GM21786 (cell line): ENCODE measurements at regions not wholly inside any gene's neighbourhood (a gene's known extent, or its start where the extent isn't known, plus 50 kb on each side); places are given as distances from the start of the nearest gene placed in this dataset.

Experiments used
- ATAC-seq: cut with Tn5 transposase; IDR thresholded peaks from one replicate; pipeline ENCODE4 v1.9.1; 2021; ENCODE audit not compliant: unreplicated experiment

DNA sequence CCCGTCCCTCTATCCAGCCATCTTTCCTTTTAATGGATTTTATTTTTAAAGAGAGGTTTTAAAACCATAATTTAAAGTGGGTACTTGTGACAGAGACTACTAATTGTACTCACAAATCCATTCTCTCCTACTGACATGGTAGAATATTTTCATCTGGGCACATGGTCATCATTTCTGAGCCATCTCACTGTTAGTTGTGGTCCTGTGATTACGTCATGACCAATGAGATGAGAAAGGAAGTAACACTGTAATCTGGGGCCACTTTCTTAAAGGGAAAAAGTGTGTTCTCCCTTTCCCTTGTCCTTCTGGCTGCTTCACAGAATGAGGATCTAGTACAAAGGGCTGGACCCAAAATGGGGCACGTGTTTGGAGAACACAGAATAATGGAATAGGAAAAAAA lies 538.7 kb downstream of the CMPK2 start:
- ATAC-seq, result no peak

DNA sequence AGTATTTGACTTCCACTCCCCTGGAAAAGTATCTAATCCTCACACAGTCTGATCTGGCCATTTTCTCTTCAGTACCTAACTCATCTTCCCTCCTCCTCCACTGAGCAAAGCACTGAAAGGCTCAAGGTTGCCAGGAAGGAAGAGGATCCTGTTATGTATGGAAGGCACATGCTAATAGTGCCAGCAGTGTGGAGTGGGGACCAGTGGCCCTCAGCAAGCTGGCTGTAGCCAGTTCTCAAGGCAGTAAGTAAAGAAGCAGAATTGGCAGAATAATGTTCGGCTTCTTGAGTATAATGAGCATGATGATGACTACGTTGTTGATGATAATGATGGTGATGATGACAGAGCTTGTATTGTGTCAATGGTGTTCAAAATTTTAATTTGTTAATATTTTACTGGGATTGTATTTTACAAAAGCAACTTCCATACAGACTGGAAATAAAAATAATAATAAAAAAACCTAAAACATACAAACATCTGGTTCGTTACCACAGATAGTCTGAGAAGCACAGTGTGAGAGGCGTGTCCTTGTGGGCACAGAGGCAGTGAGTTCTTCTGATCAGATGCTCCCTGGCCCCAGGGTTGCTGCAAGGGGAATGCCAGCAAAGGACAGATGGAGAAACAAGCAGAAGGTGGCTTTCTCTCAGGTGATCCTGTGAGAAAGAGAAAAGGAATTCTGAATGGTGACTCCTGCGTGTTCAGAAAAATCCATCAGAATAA lies 528.8 kb downstream of the CMPK2 start:
- ATAC-seq, result no peak

DNA sequence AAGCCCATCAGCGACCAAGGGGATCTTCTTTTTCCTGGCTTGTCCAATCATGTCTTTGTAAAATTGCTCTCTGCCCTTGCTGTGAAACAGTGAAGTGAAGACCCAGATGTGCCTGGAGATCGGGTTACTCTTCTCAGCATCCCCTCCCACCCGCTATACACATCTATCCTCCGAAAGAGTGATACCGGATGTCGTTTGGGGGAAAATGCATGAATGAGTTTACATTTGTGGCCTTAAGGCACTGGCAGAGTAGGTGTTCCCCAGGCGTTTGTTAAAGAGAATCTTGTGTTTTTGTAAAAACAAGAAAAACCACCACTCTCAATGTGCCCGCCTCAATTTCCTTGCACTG lies 528.3 kb downstream of the CMPK2 start:
- no peak for ATAC-seq

DNA sequence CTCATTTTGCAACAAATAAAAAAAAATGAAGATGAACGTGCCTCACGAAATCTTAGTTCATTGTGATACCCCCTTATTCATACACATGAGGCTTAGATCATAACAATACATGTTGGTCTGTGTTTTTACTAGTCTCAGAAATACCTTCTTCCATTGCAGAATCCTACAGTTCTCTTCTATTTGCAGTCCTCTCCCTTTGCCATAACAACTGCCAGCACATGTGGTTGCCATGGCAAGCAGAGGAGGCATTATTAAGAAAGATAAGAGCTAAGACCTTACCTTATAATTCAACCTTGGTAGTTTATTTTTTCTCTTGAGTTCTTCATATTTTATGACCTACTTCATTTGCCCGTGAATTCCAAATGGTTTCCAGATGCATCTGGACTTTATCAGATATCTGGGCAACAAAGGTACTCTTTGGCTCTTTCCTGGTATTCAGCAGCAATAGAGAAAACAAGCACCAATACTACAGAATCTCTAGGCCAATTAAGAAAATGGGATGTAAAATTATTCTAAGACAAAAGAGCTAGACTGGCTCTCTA lies 524.0 kb downstream of the CMPK2 start:
- no peak for ATAC-seq

DNA sequence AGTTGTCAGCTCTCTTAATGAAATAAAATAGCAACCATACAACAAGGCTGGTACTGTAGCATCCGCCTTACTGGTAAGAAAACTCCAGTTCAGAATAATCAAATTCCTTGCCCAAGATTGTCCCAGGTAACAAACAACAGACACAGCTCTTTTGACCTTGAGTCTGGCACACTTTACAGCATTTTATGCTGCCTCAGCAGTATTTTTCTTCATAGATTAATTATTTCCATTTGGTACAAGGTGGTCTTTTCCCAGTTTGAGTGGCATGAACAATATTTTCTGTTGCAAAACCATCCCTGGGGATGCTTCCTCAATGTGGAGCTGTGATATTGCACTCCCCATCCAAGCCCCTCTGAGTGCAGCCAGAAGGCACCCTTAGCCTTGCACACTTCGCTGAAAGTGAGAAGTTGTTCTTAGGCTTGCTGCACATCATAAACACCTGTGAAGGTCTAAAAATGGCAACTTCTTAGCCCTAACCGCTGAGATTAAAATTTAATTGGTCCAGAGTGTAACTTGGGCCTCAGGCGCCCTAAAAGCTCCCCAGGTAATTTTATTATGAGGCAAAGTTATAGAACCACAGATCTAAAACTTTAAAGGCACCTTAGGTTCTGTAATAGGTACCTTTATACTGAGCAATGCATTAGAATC lies 523.3 kb downstream of the CMPK2 start:
- ATAC-seq, result no peak

DNA sequence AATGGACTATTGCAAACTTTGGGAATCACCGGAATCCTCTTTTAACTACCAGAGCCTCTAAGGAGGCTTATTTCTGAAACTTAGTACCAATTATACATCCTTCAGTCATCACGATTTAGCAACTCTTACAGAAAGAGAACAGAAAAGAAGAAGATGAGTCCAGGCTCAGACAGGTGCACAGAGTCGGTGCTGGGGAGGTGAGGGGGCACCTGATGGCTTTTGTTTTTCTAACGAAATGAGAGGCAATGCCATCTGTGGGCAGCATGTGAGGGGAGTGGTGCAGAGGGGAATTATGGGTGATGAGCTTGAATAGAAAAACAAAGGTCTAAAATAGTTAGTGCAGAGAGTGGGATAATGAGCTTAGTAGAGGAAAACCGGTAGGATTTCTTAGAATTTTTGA lies 522.6 kb downstream of the CMPK2 start:
- ATAC-seq, result no peak

DNA sequence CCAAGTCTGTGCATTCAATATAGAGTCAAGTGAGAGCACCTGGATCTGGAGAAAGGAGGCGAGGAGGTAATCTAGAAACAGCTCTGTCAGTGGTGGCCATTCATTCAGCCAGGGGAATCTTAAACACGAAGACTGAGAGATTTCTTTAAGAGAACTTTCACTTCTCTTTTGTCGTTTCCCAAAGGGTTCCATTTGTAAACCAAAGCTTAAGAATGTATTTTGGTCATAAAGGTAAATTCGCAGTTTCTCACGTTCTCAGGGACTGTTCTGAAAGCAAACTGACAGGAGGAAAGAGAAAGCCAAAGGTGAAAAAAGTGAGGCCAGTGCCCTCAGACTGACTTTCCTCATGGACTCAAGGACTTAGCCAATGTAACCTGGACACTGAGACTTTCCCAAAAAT lies 513.5 kb downstream of the CMPK2 start:
- peak; percentile 81 for ATAC-seq

DNA sequence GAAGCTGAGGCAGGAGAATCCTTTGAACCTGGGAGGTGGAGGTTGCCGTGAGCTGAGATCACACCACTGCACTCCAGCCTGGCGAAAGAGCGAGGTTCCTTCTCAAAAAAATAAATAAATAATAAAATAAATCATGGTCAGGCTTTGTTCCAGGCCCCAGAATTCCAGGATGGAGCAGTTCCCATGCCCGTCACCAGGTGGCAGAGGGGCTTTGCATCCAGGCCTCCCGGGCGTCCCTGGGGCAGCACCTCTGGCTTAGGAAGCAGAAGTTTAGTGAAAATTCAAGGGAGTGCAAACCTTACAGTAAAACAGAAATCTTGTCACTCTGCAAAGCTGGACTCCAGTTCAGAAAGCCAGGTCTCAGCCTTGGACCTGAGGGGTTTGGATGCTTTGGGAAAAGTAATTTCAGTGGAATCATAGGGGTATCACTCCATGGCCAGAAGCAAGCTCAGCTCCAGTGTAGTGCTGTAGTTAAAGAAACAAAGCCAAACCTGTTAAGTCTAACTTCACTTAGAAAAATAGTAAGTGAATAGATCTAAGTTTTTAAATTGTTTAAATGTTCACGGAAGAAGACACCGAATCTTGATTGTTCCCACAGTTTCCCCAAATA lies 512.7 kb downstream of the CMPK2 start:
- no peak for ATAC-seq

DNA sequence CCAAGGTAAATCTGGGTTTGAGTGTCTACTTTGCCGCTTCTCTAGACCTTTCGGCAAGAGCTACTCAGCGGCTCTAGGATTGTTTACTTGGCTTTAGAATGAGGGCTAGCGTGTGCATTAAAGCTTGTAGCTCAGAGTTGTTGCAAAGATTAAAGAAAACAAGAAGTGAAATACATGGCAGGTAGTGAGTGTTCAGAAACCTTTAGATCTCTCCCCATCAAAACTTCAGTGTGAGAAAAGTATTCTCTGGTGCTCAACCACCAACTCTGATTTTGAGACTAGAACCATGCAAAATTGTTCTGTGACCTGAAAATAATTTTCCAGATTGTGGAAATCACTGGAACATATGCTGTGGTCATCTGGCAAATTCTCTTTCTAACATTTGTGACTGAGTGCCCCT lies 512.0 kb downstream of the CMPK2 start:
- ATAC-seq, result peak; percentile 53

DNA sequence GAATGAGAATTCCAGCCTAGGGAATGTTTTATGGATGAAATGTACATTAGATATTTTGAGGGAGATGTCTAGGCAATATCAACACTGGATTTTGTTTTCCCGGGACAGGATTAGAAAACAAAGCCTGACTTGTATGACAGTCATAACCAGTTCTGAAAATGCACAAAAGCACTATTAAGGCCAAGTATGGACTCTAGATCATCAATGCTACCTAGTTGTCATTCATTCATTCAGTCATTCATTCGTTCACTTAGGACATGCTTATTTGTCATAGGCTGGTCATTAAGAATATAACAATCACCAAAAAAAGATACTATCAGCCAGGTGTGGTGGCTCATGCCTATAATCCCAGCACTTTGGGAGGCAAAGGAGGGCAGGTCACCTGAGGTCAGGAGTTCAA lies 511.2 kb downstream of the CMPK2 start:
- no peak for ATAC-seq

DNA sequence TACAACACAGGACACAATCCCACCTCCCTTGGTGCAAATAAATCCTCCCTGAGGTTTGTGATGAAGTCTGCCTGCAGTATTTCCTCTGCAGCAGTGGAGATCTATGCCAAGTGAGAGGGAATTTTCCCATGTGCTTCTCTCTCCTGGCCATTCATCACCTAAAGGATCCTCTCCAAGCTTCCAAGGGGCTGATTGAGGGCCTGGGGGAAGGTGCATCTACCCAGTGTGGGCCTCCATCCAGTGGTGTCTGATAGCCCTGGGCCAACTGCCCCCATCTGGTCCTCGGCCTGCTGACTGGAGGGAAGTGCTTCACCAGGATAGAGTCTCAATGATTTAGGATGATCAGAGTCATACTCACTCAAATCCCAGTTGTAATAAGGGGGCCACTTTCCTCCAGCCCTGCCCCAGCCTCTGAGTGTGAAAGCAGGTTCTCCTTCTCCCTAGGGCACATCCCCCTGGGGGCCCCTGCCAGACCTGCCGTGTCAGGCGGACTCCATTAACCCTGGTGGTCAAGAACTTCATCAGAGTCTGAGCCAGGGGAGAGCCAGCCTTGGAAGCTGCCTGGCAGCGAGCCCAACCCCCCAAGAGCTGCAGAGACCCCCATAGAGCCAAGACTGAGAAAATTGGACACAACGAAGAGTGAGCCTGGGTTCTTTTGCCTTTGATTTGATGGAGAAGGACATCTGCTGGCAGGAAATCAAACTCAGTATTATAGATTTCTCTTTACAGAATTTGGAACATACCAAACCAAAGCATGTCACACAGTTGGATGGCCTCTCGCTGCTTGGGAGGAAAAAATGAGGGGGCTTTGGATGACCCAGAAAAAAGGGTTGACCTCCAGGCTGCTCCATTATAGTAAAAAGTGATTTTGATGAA lies 509.6 kb downstream of the CMPK2 start:
- ATAC-seq, result no peak

DNA sequence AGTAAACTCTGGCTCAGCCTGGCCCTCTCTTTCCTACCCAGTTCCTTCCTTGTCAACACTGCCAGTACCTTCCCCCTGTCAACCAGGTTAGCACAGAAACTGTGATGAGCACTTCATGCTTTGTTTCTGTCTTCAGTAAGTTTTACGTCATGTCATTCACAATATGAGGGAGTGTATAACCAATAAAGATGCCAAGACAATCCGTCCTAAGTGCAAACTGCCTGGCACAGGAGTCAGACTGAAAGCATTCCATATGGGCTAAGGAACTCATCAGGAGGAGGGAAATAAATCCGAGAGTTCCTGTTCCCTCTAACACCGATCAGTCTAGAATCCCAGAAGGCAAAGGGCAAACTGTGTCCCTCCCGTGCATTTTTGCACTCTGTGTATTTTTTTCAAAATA lies 507.2 kb downstream of the CMPK2 start:
- ATAC-seq, result no peak

DNA sequence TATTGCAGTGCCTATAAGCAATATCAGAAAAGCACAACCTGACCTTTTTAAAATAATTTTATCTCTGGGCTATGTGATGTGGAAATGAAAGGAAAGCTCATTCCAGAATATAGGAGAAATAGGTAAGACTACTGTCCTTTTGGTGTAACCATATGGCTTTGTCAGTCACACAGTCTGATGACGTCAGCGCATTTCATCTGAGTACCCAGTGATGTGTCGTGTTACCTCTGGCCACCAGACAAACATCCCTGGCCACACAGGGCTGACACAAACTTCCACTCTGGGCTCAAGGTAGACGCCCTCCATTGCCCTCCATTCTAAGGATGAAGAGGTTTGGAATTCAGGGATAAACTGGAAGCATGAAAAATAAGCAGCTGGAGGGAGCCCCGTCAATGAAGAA lies 506.7 kb downstream of the CMPK2 start:
- ATAC-seq, result no peak

DNA sequence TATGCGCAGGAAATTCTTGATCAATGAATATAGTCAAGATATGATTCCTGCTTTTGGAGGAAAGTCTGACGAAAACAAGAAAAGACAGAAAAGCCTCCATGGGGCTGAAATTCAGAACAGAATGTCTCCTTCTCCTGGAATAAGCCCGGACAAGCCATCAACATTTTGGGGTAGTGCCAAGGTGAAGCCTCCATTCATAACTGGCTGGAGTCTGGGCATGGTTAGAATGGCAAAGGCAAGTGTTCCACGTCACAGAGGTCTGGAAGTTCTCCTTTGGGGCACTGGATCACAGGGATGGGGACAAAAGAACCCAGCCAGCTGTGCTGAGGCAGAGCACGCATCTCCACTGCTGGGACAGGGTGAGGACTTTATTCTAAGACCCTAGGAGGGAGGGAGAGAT lies 505.7 kb downstream of the CMPK2 start:
- ATAC-seq, result no peak

DNA sequence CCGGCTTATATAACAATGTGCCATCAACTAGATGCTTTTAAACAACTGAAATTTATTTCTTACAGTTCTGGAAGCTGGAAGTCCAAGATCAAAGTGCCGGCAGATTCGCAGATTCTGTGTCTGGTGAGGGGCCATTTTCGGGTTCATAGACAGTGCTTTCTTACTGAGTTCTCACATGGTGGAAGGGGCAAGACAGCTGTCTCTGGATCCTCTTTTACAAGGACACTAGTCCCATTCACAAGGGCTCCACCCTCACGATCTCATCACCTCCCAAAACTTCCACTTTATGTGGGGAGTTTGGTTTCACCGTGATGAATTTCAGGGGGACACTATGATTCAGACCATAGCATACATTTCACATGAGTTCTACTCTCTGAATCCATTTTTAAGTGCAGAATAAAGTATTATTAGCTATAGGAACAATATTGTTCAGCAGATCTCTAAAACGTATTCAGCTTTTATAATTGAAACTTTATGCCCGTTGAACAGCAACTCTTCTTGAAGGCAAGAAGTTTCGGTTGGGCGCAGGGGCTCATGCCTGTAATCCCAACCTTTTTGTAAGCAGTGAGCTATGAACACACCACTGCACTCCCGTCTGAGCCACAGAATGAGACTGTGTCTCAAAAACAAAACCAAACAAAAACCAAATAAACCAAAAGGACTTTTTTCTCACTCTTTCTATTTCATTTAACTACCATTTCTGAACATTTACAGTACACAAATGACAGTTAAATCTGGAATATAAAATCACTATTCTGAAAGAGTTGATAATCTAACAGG lies 502.8 kb downstream of the CMPK2 start:
- no peak for ATAC-seq

DNA sequence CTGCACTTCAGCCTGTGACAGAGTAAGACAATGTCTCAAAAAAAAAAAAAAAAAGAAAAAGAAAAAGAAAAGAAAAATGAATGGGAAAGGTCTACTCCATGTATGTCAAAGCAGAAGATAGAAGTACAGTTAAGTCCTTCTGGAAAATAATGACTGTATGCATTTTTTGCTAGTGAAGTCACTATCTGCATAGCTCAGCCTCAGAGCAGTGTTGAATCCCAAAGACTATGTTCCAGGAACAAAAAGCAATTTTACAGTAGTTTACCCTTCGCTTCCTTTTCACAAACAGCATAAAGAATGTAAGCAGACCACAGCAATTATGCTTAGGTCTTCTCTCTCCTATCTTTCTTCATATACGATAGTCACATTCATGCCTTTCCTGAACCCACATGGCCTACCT lies 497.4 kb downstream of the CMPK2 start:
- no peak for ATAC-seq

DNA sequence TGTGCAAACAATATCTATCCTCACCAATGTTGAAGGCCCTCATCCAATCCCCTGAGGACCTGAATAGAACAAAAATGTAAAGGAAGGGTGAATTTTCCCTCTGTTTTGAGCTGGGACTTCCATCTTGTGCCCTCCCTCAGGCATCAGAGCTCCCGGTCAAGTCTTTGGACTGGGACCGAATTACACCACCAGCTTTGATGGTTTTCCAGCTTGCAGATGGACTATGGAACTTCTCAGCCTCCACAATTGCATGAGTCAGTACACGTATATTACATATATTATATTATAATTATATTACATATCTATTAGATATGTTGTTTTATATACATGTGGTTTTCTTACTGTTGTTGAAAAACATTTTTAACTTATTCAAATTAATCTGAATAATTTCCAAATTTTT lies 496.4 kb downstream of the CMPK2 start:
- ATAC-seq, result no peak

DNA sequence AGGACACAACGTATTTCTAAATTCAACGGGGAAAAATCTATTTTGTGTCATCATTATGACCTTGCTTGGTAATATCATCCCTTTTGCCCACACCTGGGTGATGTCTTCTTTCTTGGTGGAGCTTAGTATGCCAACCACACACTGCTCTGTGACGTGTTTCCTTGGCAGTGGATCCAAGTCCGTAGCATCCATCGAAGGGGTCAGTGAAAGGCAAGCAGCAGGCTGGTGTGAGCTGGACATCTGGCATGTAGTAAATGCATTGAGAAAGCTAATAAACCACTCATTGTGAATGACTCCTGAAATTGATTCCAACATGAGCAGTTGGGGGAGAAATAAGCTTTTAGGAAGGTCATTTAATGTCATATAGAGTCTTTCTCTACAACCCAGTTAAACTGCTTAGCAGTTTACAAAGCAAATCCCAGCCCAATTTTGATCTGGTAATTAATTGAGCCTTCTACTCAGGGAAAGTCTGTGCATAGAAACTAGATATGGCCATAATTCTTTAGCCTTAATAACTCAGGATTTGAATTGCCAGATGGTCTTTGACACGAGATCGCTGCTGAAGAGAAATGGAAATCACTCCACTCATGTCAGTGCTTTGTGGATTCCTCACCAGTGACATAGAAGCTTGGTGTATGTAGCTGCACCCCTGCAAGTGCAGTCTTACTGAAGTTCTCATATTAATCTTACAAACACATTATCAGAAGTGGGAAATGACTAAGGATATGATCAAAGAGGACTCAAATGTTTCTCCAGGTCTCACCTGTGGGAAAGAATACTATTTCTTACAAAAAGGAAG lies 494.8 kb downstream of the CMPK2 start:
- ATAC-seq, result no peak

DNA sequence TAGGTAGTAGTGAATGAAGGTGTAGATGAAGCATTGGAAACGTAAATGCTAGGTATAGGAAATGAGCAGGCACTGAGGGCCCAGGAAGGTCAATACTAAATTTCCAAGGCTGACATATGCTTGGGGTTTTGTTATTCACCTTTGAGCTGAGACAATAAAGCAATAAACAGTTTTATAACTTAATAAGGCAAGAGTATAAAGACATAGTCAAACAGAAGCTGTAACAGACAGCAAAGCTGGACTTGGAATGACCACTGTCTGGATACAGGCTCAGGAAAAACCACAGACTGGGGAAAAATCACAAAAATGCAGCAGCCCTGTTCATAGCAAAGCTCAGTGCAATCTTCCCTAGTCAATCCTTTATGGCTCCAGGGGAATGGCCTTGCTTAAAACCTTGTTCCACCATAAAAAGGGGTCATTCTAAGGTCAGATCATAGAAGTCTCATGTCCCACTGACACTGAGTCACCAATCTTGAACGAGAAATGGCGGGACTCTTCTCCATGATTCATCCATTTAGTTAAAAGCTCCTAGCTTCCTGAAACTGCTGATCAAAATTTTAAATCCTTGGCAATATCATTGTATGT lies 493.3 kb downstream of the CMPK2 start:
- ATAC-seq, result no peak
